ENCODE measurements at regions not wholly inside any gene's neighbourhood (a gene's known extent, or its start where the extent isn't known, plus 50 kb on each side); places are given as distances from the start of the nearest gene placed in this dataset.

DNA sequence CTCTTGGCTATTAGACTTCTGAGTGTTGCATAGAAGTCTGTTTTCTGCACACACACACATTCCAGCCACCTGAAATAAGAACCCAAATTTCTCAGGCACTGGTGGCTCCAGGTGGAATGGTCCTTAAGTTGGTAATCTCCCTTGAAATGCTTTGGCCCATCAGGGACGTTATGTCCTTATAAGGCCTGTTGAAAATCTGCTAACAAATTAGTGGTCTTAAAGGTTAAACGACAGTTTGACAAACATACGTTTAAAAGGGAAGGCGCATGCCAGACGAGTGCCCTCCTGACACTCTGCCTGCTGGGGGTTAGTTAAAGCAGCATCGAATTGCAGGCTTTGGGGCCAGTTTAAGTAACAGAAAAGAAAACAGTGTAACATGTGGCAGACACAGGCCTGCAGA lies 125.0 kb downstream of the TBX22 start:
- no TSS peak for BruUV-seq (replicated peaks)
- Histone ChIP-seq H3K23ac (ENCODE audit: low read depth, low read length) (no peak overlapping the region), H3K14ac (replicated peaks; ENCODE audit: low read depth, low read length) (no peak overlapping the region), H3K27me3 (ENCODE audit: control insufficient read depth, insufficient read depth, low read length) (no peaks in the 10 kb centered on the region), H2AK9ac (replicated peaks; ENCODE audit: low read depth, low read length, poor library complexity) (no peak overlapping the region), H2BK120ac (ENCODE audit: low read depth, low read length) (no peak overlapping the region), H3K18ac (ENCODE audit: low read depth, low read length) (no peak overlapping the region), H3K79me1 (ENCODE audit: low read depth in 1 of 2, low read length in 2 of 2) (no peaks in the 10 kb centered on the region), H3K36me3 (ENCODE audit: control insufficient read depth, insufficient read depth, low read length) (no peaks in the 10 kb centered on the region), H2AK5ac (ENCODE audit: low read depth, low read length) (no peak overlapping the region), H2BK20ac (ENCODE audit: low read depth, low read length) (no peak overlapping the region), H3K56ac (ENCODE audit: extremely low read depth, insufficient read depth, low read length) (no peak overlapping the region), H4K8ac (ENCODE audit: low read depth in 2 of 2, low read length in 2 of 2) (no peak overlapping the region), H2BK15ac (ENCODE audit: low read depth, low read length) (no peak overlapping the region), H4K5ac (ENCODE audit: low read depth, low read length) (no peak overlapping the region), H3K27ac (ENCODE audit: insufficient read depth, low read length) (no peak overlapping the region), H3K4ac (ENCODE audit: low read depth, low read length) (no peak overlapping the region), H2AFZ (replicated peaks; ENCODE audit: low read length, poor library complexity) (no peak overlapping the region), H4K20me1 (ENCODE audit: insufficient read depth, low read length) (no peaks in the 10 kb centered on the region), H4K91ac (ENCODE audit: insufficient read depth, low read depth, low read length) (no peak overlapping the region), H3K9me1 (ENCODE audit: insufficient read depth, low read length) (no peaks in the 10 kb centered on the region), H3K4me2 (ENCODE audit: low read depth, low read length) (no peak overlapping the region), H3K4me3 (ENCODE audit: insufficient read depth, low read depth, low read length) (no peak overlapping the region), H2BK5ac (ENCODE audit: low read depth, low read length, poor library complexity, severe bottlenecking) (no peak overlapping the region), H3K4me1 (ENCODE audit: control insufficient read depth, insufficient read depth, low read length) (no peaks in the 10 kb centered on the region), H3K9ac (ENCODE audit: low read depth, low read length) (no peak overlapping the region), H3K9me3 (ENCODE audit: control insufficient read depth, insufficient read depth, low read length) (no peaks in the 10 kb centered on the region)
- intact Hi-C loops (cut with micrococcal nuclease) = no loop called here
- CTCF ChIA-PET = no interaction called here
- WGBS, 2 experiments (ENCODE audit: extremely low coverage in 2 of 2, insufficient read length in 1 of 2) = 7% methylated on average over 5 of the region's 6 CpGs; no CpG with 5 or more reads in 1 of the 2 experiments
- DNase-seq (no peak), ATAC-seq (ENCODE audit: low read depth) (no peak)
- in situ Hi-C loops (cut with MboI; ENCODE audit: low sequenced_read_pairs) = no loop called here
- POLR2A ChIA-PET (ENCODE audit: unreplicated experiment) = no interaction called here
- dilution Hi-C loops (cut with HindIII; ENCODE audit: low sequenced_read_pairs, unreplicated experiment) = no loop called here
- TF ChIP-seq, protein P1, sequence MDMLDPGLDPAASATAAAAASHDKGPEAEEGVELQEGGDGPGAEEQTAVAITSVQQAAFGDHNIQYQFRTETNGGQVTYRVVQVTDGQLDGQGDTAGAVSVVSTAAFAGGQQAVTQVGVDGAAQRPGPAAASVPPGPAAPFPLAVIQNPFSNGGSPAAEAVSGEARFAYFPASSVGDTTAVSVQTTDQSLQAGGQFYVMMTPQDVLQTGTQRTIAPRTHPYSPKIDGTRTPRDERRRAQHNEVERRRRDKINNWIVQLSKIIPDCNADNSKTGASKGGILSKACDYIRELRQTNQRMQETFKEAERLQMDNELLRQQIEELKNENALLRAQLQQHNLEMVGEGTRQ (IDR thresholded peaks at IDR 0.05; ENCODE audit: low read depth, low read length) = no peak
- TF ChIP-seq RFX5 (IDR thresholded peaks at IDR 0.05; ENCODE audit: low read depth, low read length) = no peak
- TF ChIP-seq RAD21 (IDR thresholded peaks at IDR 0.05; ENCODE audit: low read length) = no peak
